Activated T-helper 1 cell treated with anti-CD3 and anti-CD28 coated beads, Interleukin-12 subunit alpha, Interleukin-12 subunit beta, Interleukin-2, Interleukin-4 antibody, amounts not matched to agents 30 ng/mL and 10 ng/mL and 1 ng/mL, durations not matched to agents 14 hours and 24 hours and 36 hours (primary cell): ENCODE measurements at regions not wholly inside any gene's neighbourhood (a gene's known extent, or its start where the extent isn't known, plus 50 kb on each side); places are given as distances from the start of the nearest gene placed in this dataset.
A peak's percentile ranks its signal among the peaks of the same experiment; 100 is the strongest.

ENCODE experiments used
- DNase-seq: peaks from one replicate; pipeline ENCODE4 v3.0.0; 2021; ENCODE audit warnings: low spot score
- H3K27ac Mint-ChIP-seq: one replicate; pipeline ENCODE4 v1.8.0; 2021; ENCODE audit warnings: mild to moderate bottlenecking, mixed read lengths
- H3K27me3 Mint-ChIP-seq: one replicate; pipeline ENCODE4 v1.8.0; 2022; ENCODE audit warnings: mild to moderate bottlenecking, moderate library complexity, mixed read lengths; ENCODE audit not compliant: insufficient read depth
- H3K36me3 Mint-ChIP-seq: one replicate; pipeline ENCODE4 v1.8.0; 2021; ENCODE audit warnings: low read depth, mixed read lengths
- H3K4me1 Mint-ChIP-seq: one replicate; pipeline ENCODE4 v1.8.0; 2021; ENCODE audit warnings: low read depth, mixed read lengths
- H3K4me3 Mint-ChIP-seq: one replicate; pipeline ENCODE4 v1.8.0; 2021; ENCODE audit warnings: mild to moderate bottlenecking, moderate library complexity, mixed read lengths
- H3K9me3 Mint-ChIP-seq: one replicate; pipeline ENCODE4 v1.8.0; 2021; ENCODE audit warnings: mixed read lengths
- intact Hi-C: fragments of 100-400 bp; cut with micrococcal nuclease; formaldehyde crosslinking; loops from one replicate; pipeline ENCODE4 v1.15.1; 2024

GRCh38 chr2:30310371-30310770, 79.0 kb downstream of the LBH start:
- H3K4me3 Mint-ChIP-seq, result no peak overlapping the region
- no peak for DNase-seq
- peaks cover 17% of the 10 kb centered on the region for H3K9me3 Mint-ChIP-seq
- H3K27me3 Mint-ChIP-seq, result no peaks in the 10 kb centered on the region
- H3K36me3 Mint-ChIP-seq, result peaks cover 8% of the 10 kb centered on the region
- no peak overlapping the region for H3K27ac Mint-ChIP-seq
- peaks cover 34% of the 10 kb centered on the region for H3K4me1 Mint-ChIP-seq
- intact Hi-C loops, result no loop called here

DNA sequence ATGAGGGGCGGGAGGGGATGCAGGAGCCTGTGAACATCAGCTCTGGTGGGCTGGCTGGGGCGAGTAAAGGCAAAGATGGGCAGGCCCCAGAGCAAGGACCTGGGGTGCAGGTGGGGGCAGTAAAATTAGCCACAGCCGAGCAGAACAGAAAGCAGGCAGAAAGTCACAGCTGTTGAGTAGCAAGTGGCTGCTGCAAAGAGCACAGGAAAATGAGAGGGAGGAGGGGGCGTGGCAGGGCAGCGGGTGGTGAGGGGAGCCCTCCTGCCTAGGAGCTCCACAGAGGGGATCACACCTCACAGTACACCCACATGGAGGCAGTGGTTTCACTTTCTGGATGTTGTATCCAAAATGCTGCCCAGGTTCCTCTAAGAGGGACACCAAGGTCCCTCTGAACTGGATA, 79.6 kb downstream of the LBH start:
- Mint-ChIP-seq H3K4me3 (no peak overlapping the region), H3K27me3 (no peaks in the 10 kb centered on the region), H3K27ac (peak overlapping the region; percentile 40), H3K9me3 (peaks cover 20% of the 10 kb centered on the region), H3K4me1 (peaks cover 37% of the 10 kb centered on the region), H3K36me3 (peaks cover 7% of the 10 kb centered on the region)
- no peak for DNase-seq
- intact Hi-C loops, result no loop called here

- peaks cover 3% of the 10 kb centered on the region for H3K36me3 Mint-ChIP-seq
- peaks cover 16% of the 10 kb centered on the region for H3K9me3 Mint-ChIP-seq
- H3K27ac Mint-ChIP-seq, result no peak overlapping the region
- H3K4me1 Mint-ChIP-seq, result peaks cover 44% of the 10 kb centered on the region
- no peak overlapping the region for H3K4me3 Mint-ChIP-seq
- intact Hi-C loops, result no loop called here
- no peak for DNase-seq
- H3K27me3 Mint-ChIP-seq, result no peaks in the 10 kb centered on the region
Measured at GRCh38 chr2:30311711-30312110, 80.4 kb downstream of the LBH start.

DNA sequence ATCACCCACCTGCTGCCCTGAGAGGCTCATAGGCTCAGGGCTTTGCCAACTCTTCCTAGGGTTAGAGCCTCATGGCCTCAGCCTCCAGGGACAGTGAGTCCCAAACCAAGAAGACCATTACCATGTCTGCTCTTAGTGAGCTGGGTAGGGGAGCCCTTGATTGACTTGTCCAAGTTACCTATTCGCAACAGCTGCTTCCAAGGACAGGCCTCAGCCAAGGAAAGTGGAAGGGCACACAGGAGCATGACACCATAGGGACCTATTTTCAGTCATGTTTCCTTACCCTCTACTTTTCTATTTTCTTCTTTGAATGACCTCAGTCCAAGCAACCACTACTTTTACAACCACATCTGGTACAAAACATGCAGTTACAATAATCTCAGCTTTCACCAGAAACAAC, 81.6 kb downstream of the LBH start:
- Mint-ChIP-seq H3K4me1 (peaks cover 50% of the 10 kb centered on the region), H3K27ac (no peak overlapping the region), H3K27me3 (no peaks in the 10 kb centered on the region), H3K9me3 (peaks cover 12% of the 10 kb centered on the region), H3K36me3 (peaks cover 1% of the 10 kb centered on the region), H3K4me3 (no peak overlapping the region)
- DNase-seq, result no peak
- intact Hi-C loops, result no loop called here

DNA sequence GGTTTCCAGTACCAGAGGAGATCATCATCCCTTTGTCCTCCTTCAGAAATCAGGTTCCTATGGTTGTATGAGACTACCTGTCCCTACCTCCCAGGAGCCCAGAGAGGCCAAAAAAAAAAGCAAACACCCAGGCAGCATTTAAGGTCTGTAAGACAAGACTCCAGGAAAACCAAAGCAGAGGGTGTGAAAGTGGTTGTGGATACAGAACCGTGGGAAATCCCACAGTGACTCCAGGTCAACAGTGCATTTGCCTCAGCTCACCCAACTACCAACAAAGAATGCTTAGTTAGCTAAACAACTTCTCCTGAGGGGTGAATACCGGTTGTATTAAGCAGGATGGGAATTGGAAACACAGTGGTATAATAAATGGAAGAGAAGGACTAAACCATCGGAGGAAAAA, 83.6 kb downstream of the LBH start:
- peaks cover 4% of the 10 kb centered on the region for H3K36me3 Mint-ChIP-seq
- H3K4me3 Mint-ChIP-seq, result no peak overlapping the region
- H3K27me3 Mint-ChIP-seq, result no peaks in the 10 kb centered on the region
- intact Hi-C loops, result loop anchor here (1.0 to 2.0 kb wide), 4 partner anchors 18 to 42 kb away; no protein-coding TSS in a partner anchor
- H3K9me3 Mint-ChIP-seq, result peaks cover 12% of the 10 kb centered on the region
- no peak for DNase-seq
- H3K4me1 Mint-ChIP-seq, result peaks cover 49% of the 10 kb centered on the region
- H3K27ac Mint-ChIP-seq, result peak overlapping the region; percentile 94

- peak; percentile 11 for DNase-seq
- Mint-ChIP-seq H3K4me1 (peaks cover 44% of the 10 kb centered on the region), H3K4me3 (peak overlapping the region; percentile 58), H3K36me3 (peaks cover 4% of the 10 kb centered on the region), H3K9me3 (peaks cover 12% of the 10 kb centered on the region), H3K27me3 (no peaks in the 10 kb centered on the region), H3K27ac (peak overlapping the region; percentile 94)
- intact Hi-C loops, result loop anchor here (1.0 to 2.0 kb wide), 4 partner anchors 18 to 43 kb away; no protein-coding TSS in a partner anchor
Measured at GRCh38 chr2:30315391-30316063, 84.2 kb downstream of the LBH start.

- Mint-ChIP-seq H3K36me3 (peaks cover 4% of the 10 kb centered on the region), H3K27me3 (no peaks in the 10 kb centered on the region), H3K27ac (no peak overlapping the region), H3K9me3 (peaks cover 12% of the 10 kb centered on the region), H3K4me3 (no peak overlapping the region), H3K4me1 (peaks cover 41% of the 10 kb centered on the region)
- intact Hi-C loops, result no loop called here
- no peak for DNase-seq
Measured at GRCh38 chr2:30316408-30316807, 85.1 kb downstream of the LBH start.

DNA sequence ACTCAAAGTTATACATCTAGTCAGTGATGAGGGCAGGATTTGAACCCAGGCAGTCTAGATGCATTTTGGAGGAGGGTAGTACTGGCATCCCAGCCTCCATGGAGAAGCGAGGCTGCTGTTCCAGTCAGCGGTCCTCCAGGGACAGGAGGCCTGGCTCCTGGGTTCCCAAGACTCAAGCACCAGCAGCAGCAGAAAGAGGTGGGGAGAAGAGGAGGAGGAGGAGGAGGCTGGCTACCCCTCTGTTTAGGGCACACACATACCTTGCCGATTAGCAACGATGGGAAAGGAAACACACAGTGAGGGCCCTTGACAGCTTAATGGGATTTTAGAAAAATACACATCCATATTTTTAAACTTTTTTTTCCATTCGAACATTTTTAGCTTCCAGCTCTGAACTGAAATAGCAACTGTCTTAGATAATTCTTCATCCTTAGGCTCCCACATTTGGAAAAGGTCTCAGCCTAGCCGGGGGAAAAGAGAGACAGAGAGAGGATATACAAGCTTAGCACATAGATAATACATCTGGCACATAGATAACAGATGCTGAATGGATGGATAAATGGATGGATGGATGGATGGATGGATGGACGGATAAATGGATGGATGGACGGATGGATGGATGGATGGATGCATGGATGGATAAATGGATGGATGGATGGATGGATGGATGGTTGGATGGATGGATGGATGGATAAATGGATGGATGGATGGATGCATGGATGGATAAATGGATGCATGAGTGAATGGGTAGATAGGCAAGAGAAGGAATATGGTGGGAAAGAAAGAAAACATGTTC, 87.9 kb downstream of the LBH start:
- DNase-seq, result no peak
- Mint-ChIP-seq H3K27me3 (no peaks in the 10 kb centered on the region), H3K27ac (no peak overlapping the region), H3K36me3 (peaks cover 4% of the 10 kb centered on the region), H3K9me3 (peaks cover 12% of the 10 kb centered on the region), H3K4me3 (no peak overlapping the region), H3K4me1 (peaks cover 37% of the 10 kb centered on the region)
- intact Hi-C loops, result no loop called here

DNA sequence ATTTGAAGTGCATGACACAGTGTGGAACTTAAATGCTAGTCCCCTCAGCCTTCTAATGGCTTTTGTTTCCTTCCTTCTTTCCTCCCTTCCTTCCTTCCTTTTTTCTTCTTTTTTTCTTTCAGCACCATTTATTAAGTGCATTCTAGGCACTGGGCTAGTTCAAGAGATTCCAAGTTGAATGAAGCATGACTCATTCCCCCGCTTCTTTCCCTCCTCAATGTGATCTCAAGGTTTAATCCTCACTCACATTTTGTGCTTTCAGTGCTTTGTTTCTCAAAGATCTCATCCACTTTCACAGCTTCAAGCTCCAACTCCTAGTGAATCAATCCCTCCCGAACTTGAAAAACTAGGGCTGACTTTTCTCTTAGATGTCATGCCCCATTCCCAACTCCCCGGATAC, 90.1 kb downstream of the LBH start:
- intact Hi-C loops, result no loop called here
- Mint-ChIP-seq H3K4me3 (no peak overlapping the region), H3K27ac (no peak overlapping the region), H3K4me1 (peaks cover 25% of the 10 kb centered on the region), H3K9me3 (no peaks in the 10 kb centered on the region), H3K27me3 (no peaks in the 10 kb centered on the region), H3K36me3 (peaks cover 3% of the 10 kb centered on the region)
- DNase-seq, result no peak

DNA sequence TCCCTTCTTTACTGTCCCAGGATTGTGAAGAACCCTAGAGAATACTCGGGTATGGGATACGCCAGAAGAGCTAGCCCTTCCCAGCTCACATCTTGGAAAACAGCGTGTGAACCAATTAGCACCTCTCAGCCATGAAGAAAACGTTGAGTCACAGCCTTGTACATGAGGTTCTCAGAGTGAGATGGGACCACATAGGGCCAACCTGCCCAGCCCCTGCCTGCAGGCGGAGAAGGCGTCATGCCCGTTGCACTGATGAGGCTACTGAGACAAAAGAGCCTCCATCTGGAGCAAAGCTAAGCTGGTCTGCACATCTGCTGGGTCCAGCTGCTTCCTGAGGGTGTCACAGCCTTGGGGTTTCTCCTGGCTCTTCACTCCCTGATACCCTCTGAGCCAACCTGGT, 92.2 kb downstream of the LBH start:
- intact Hi-C loops, result no loop called here
- H3K9me3 Mint-ChIP-seq, result no peaks in the 10 kb centered on the region

GRCh38 chr2:30324245-30324908, 93.0 kb downstream of the LBH start:
- Mint-ChIP-seq H3K27ac (no peak overlapping the region), H3K4me3 (no peak overlapping the region), H3K36me3 (peaks cover 2% of the 10 kb centered on the region), H3K27me3 (no peaks in the 10 kb centered on the region), H3K4me1 (peaks cover 18% of the 10 kb centered on the region), H3K9me3 (no peaks in the 10 kb centered on the region)
- intact Hi-C loops, result no loop called here
- DNase-seq, result no peak

More for the DNA sequence above, 92.2 kb downstream of the LBH start:
- peaks cover 3% of the 10 kb centered on the region for H3K36me3 Mint-ChIP-seq
- H3K4me1 Mint-ChIP-seq, result peaks cover 18% of the 10 kb centered on the region
- H3K27ac Mint-ChIP-seq, result no peak overlapping the region
- DNase-seq, result no peak
- no peaks in the 10 kb centered on the region for H3K27me3 Mint-ChIP-seq
- no peak overlapping the region for H3K4me3 Mint-ChIP-seq

- no peak for DNase-seq
- Mint-ChIP-seq H3K36me3 (no peaks in the 10 kb centered on the region), H3K27me3 (no peaks in the 10 kb centered on the region), H3K9me3 (no peaks in the 10 kb centered on the region), H3K4me1 (peaks cover 21% of the 10 kb centered on the region), H3K4me3 (no peak overlapping the region), H3K27ac (no peak overlapping the region)
- intact Hi-C loops, result no loop called here
Measured at GRCh38 chr2:30325600-30326328, 94.4 kb downstream of the LBH start.
